ENCODE measurements at regions not wholly inside any gene's neighbourhood (a gene's known extent, or its start where the extent isn't known, plus 50 kb on each side); places are given as distances from the start of the nearest gene placed in this dataset.

GRCh38 chr7:68936471-68937035 is 661.7 kb upstream of the AUTS2 start:
- DNase-seq: no peak
- H3K36me3 Mint-ChIP-seq: peaks cover 0 to 3% of the 10 kb centered on the region in 2 donors
- intact Hi-C loops (cut with micrococcal nuclease): no loop called here
- no peaks in the 10 kb centered on the region for H3K9me3 ChIP-seq (ENCODE audit: control insufficient read depth in 1 of 2, low read length in 2 of 2)
- no peak overlapping the region for H3K4me3 Mint-ChIP-seq
- H3K27me3 Mint-ChIP-seq: no peaks in the 10 kb centered on the region
- H3K36me3 ChIP-seq (ENCODE audit: insufficient read depth, low read length): no peaks in the 10 kb centered on the region
- ChIA-PET CTCF (ENCODE audit: partially characterized antibody) (no interaction called here), POLR2A (ENCODE audit: partially characterized antibody) (no interaction called here)
- no peaks in the 10 kb centered on the region for H3K4me1 Mint-ChIP-seq
- no peak overlapping the region for H3K27ac Mint-ChIP-seq
- no peaks in the 10 kb centered on the region for H3K27me3 ChIP-seq (ENCODE audit: insufficient read depth, low read length)
- no peak overlapping the region for H3K27ac ChIP-seq (ENCODE audit: low read depth, low read length)
- H3K4me3 ChIP-seq (ENCODE audit: low read length in 2 of 2): no peak overlapping the region
- H3K4me1 ChIP-seq (ENCODE audit: insufficient read depth, low read length): no peaks in the 10 kb centered on the region
- peaks cover 8 to 44% (median 23%) of the 10 kb centered on the region in 8 donors for H3K9me3 Mint-ChIP-seq

GRCh38 chr7:68938151-68938550 is 660.1 kb upstream of the AUTS2 start:
- no peaks in the 10 kb centered on the region for H3K27me3 Mint-ChIP-seq
- no peaks in the 10 kb centered on the region for H3K36me3 ChIP-seq (ENCODE audit: insufficient read depth, low read length)
- H3K4me1 Mint-ChIP-seq: no peaks in the 10 kb centered on the region
- no peak overlapping the region for H3K27ac ChIP-seq (ENCODE audit: low read depth, low read length)
- H3K27me3 ChIP-seq (ENCODE audit: insufficient read depth, low read length): no peaks in the 10 kb centered on the region
- intact Hi-C loops (cut with micrococcal nuclease): no loop called here
- ChIA-PET POLR2A (ENCODE audit: partially characterized antibody) (no interaction called here), CTCF (ENCODE audit: partially characterized antibody) (no interaction called here)
- H3K9me3 ChIP-seq (ENCODE audit: control insufficient read depth in 1 of 2, low read length in 2 of 2): no peaks in the 10 kb centered on the region
- no peak overlapping the region for H3K27ac Mint-ChIP-seq
- DNase-seq: no peak
- peaks cover 6 to 39% (median 21%) of the 10 kb centered on the region in 8 donors for H3K9me3 Mint-ChIP-seq
- H3K4me3 ChIP-seq (ENCODE audit: low read length in 2 of 2): no peak overlapping the region
- H3K36me3 Mint-ChIP-seq: no peaks in the 10 kb centered on the region
- no peaks in the 10 kb centered on the region for H3K4me1 ChIP-seq (ENCODE audit: insufficient read depth, low read length)
- no peak overlapping the region for H3K4me3 Mint-ChIP-seq

- no peaks in the 10 kb centered on the region for H3K36me3 ChIP-seq (ENCODE audit: insufficient read depth, low read length)
Observed at GRCh38 chr7:68943786-68944185, 654.5 kb upstream of the AUTS2 start.

GRCh38 chr7:68955656-68956055 is 642.6 kb upstream of the AUTS2 start:
- Mint-ChIP-seq H3K4me3 (no peak overlapping the region), H3K27me3 (no peaks in the 10 kb centered on the region), H3K4me1 (no peaks in the 10 kb centered on the region), H3K36me3 (no peaks in the 10 kb centered on the region), H3K9me3 (peaks cover 2 to 20% (median 8%) of the 10 kb centered on the region in 8 donors), H3K27ac (no peak overlapping the region)
- no peaks in the 10 kb centered on the region for H3K36me3 ChIP-seq (ENCODE audit: insufficient read depth, low read length)
- ChIA-PET POLR2A (ENCODE audit: partially characterized antibody) (no interaction called here), CTCF (ENCODE audit: partially characterized antibody) (no interaction called here)
- no peaks in the 10 kb centered on the region for H3K27me3 ChIP-seq (ENCODE audit: insufficient read depth, low read length)
- H3K4me1 ChIP-seq (ENCODE audit: insufficient read depth, low read length): no peaks in the 10 kb centered on the region
- no peak for DNase-seq
- H3K4me3 ChIP-seq (ENCODE audit: low read length in 2 of 2): no peak overlapping the region
- no peaks in the 10 kb centered on the region for H3K9me3 ChIP-seq (ENCODE audit: control insufficient read depth in 1 of 2, low read length in 2 of 2)
- H3K27ac ChIP-seq (ENCODE audit: low read depth, low read length): no peak overlapping the region
- intact Hi-C loops (cut with micrococcal nuclease): no loop called here

More at GRCh38 chr7:68943786-68944185, 654.5 kb upstream of the AUTS2 start:
- no peaks in the 10 kb centered on the region for H3K36me3 Mint-ChIP-seq
- Histone ChIP-seq H3K9me3 (ENCODE audit: control insufficient read depth in 1 of 2, low read length in 2 of 2) (no peaks in the 10 kb centered on the region), H3K27me3 (ENCODE audit: insufficient read depth, low read length) (no peaks in the 10 kb centered on the region), H3K4me1 (ENCODE audit: insufficient read depth, low read length) (no peaks in the 10 kb centered on the region), H3K27ac (ENCODE audit: low read depth, low read length) (no peak overlapping the region), H3K4me3 (ENCODE audit: low read length in 2 of 2) (no peak overlapping the region)
- no peak overlapping the region for H3K27ac Mint-ChIP-seq
- intact Hi-C loops (cut with micrococcal nuclease): no loop called here
- DNase-seq: no peak
- no peak overlapping the region for H3K4me3 Mint-ChIP-seq
- ChIA-PET POLR2A (ENCODE audit: partially characterized antibody) (no interaction called here), CTCF (ENCODE audit: partially characterized antibody) (no interaction called here)
- no peaks in the 10 kb centered on the region for H3K27me3 Mint-ChIP-seq
- H3K4me1 Mint-ChIP-seq: no peaks in the 10 kb centered on the region
- peaks cover 5 to 29% (median 17%) of the 10 kb centered on the region in 8 donors for H3K9me3 Mint-ChIP-seq

- Mint-ChIP-seq H3K4me1 (no peaks in the 10 kb centered on the region), H3K36me3 (no peaks in the 10 kb centered on the region), H3K27ac (no peak overlapping the region), H3K4me3 (no peak overlapping the region), H3K9me3 (peaks cover 2 to 18% (median 7%) of the 10 kb centered on the region in 8 donors), H3K27me3 (no peaks in the 10 kb centered on the region)
- intact Hi-C loops (cut with micrococcal nuclease): no loop called here
- no peaks in the 10 kb centered on the region for H3K27me3 ChIP-seq (ENCODE audit: insufficient read depth, low read length)
- H3K9me3 ChIP-seq (ENCODE audit: control insufficient read depth in 1 of 2, low read length in 2 of 2): no peaks in the 10 kb centered on the region
- H3K4me3 ChIP-seq (ENCODE audit: low read length in 2 of 2): no peak overlapping the region
- POLR2A ChIA-PET (ENCODE audit: partially characterized antibody): no interaction called here
- H3K36me3 ChIP-seq (ENCODE audit: insufficient read depth, low read length): no peaks in the 10 kb centered on the region
- CTCF ChIA-PET (ENCODE audit: partially characterized antibody): no interaction called here
- no peak for DNase-seq
- no peaks in the 10 kb centered on the region for H3K4me1 ChIP-seq (ENCODE audit: insufficient read depth, low read length)
- H3K27ac ChIP-seq (ENCODE audit: low read depth, low read length): no peak overlapping the region
Observed at GRCh38 chr7:68958571-68958970, 639.7 kb upstream of the AUTS2 start.

- H3K36me3 Mint-ChIP-seq: no peaks in the 10 kb centered on the region
- H3K4me3 Mint-ChIP-seq: no peak overlapping the region
Observed at GRCh38 chr7:68963552-68963951, 634.7 kb upstream of the AUTS2 start.

GRCh38 chr7:68964060-68964459 is 634.2 kb upstream of the AUTS2 start:
- no peaks in the 10 kb centered on the region for H3K27me3 ChIP-seq (ENCODE audit: insufficient read depth, low read length)

More at GRCh38 chr7:68963552-68963951, 634.7 kb upstream of the AUTS2 start:
- peaks cover 2 to 17% (median 11%) of the 10 kb centered on the region in 8 donors for H3K9me3 Mint-ChIP-seq
- no peaks in the 10 kb centered on the region for H3K9me3 ChIP-seq (ENCODE audit: control insufficient read depth in 1 of 2, low read length in 2 of 2)
- no peaks in the 10 kb centered on the region for H3K4me1 ChIP-seq (ENCODE audit: insufficient read depth, low read length)
- POLR2A ChIA-PET (ENCODE audit: partially characterized antibody): no interaction called here
- H3K36me3 ChIP-seq (ENCODE audit: insufficient read depth, low read length): no peaks in the 10 kb centered on the region
- H3K27me3 ChIP-seq (ENCODE audit: insufficient read depth, low read length): no peaks in the 10 kb centered on the region
- H3K4me3 ChIP-seq (ENCODE audit: low read length in 2 of 2): no peak overlapping the region
- DNase-seq: no peak
- intact Hi-C loops (cut with micrococcal nuclease): no loop called here
- H3K4me1 Mint-ChIP-seq: no peaks in the 10 kb centered on the region
- CTCF ChIA-PET (ENCODE audit: partially characterized antibody): no interaction called here
- H3K27ac ChIP-seq (ENCODE audit: low read depth, low read length): no peak overlapping the region
- H3K27me3 Mint-ChIP-seq: no peaks in the 10 kb centered on the region
- no peak overlapping the region for H3K27ac Mint-ChIP-seq

GRCh38 chr7:68965351-68965750 is 632.9 kb upstream of the AUTS2 start:
- no peak overlapping the region for H3K4me3 Mint-ChIP-seq
- Histone ChIP-seq H3K27me3 (ENCODE audit: insufficient read depth, low read length) (no peaks in the 10 kb centered on the region), H3K4me1 (ENCODE audit: insufficient read depth, low read length) (no peaks in the 10 kb centered on the region), H3K4me3 (ENCODE audit: low read length in 2 of 2) (no peak overlapping the region), H3K27ac (ENCODE audit: low read depth, low read length) (no peak overlapping the region), H3K9me3 (ENCODE audit: control insufficient read depth in 1 of 2, low read length in 2 of 2) (no peaks in the 10 kb centered on the region), H3K36me3 (ENCODE audit: insufficient read depth, low read length) (no peaks in the 10 kb centered on the region)
- no peak for DNase-seq
- intact Hi-C loops (cut with micrococcal nuclease): no loop called here
- H3K36me3 Mint-ChIP-seq: no peaks in the 10 kb centered on the region
- no peak overlapping the region for H3K27ac Mint-ChIP-seq
- POLR2A ChIA-PET (ENCODE audit: partially characterized antibody): no interaction called here
- H3K27me3 Mint-ChIP-seq: no peaks in the 10 kb centered on the region
- H3K4me1 Mint-ChIP-seq: no peaks in the 10 kb centered on the region
- peaks cover 0 to 17% (median 9%) of the 10 kb centered on the region in 8 donors for H3K9me3 Mint-ChIP-seq
- CTCF ChIA-PET (ENCODE audit: partially characterized antibody): no interaction called here

More at GRCh38 chr7:68964060-68964459, 634.2 kb upstream of the AUTS2 start:
- Histone ChIP-seq H3K9me3 (ENCODE audit: control insufficient read depth in 1 of 2, low read length in 2 of 2) (no peaks in the 10 kb centered on the region), H3K4me1 (ENCODE audit: insufficient read depth, low read length) (no peaks in the 10 kb centered on the region), H3K4me3 (ENCODE audit: low read length in 2 of 2) (no peak overlapping the region), H3K36me3 (ENCODE audit: insufficient read depth, low read length) (no peaks in the 10 kb centered on the region), H3K27ac (ENCODE audit: low read depth, low read length) (no peak overlapping the region)
- intact Hi-C loops (cut with micrococcal nuclease): no loop called here
- DNase-seq: no peak
- H3K4me3 Mint-ChIP-seq: no peak overlapping the region
- no peaks in the 10 kb centered on the region for H3K4me1 Mint-ChIP-seq
- no peaks in the 10 kb centered on the region for H3K36me3 Mint-ChIP-seq
- H3K9me3 Mint-ChIP-seq: peaks cover 0 to 17% (median 8%) of the 10 kb centered on the region in 8 donors
- H3K27me3 Mint-ChIP-seq: no peaks in the 10 kb centered on the region
- POLR2A ChIA-PET (ENCODE audit: partially characterized antibody): no interaction called here
- CTCF ChIA-PET (ENCODE audit: partially characterized antibody): no interaction called here
- no peak overlapping the region for H3K27ac Mint-ChIP-seq
